ENCODE measurements at regions not wholly inside any gene's neighbourhood (a gene's known extent, or its start where the extent isn't known, plus 50 kb on each side); places are given as distances from the start of the nearest gene placed in this dataset.

GRCh38 chr20:57103146-57103800, 163.2 kb downstream of the BMP7 start (continued):
- TF ChIP-seq FOXK2 (IDR thresholded peaks at IDR 0.05) (no peak), IRF3 (IDR thresholded peaks at IDR 0.05) (no peak), NBN (IDR thresholded peaks at IDR 0.05) (no peak), PKNOX1 (IDR thresholded peaks at IDR 0.05) (no peak)

- H3K9me3 ChIP-seq (replicated peaks; ENCODE audit: control insufficient read depth, insufficient read depth, low read length) = no peaks in the 10 kb centered on the region; the same call in 2 of the 3 replicates
- H3K4me1 ChIP-seq (ENCODE audit: control insufficient read depth, insufficient read depth, low read length) = no peaks in the 10 kb centered on the region
- WGBS (ENCODE audit: insufficient coverage, insufficient replicate concordance, low lambda C conversion rate, missing lambda C conversion rate) = 37% methylated on average over 11 of the region's 11 CpGs
- SMC1A ChIA-PET (ENCODE audit: uncharacterized antibody, unreplicated experiment) = interaction anchor here (1.1 kb wide), 1 partner anchor 242 kb away, joined by 3 read pairs; no protein-coding TSS in a partner anchor
- intact Hi-C loops (cut with micrococcal nuclease; ENCODE audit: unreplicated experiment) (no loop called here), in situ Hi-C loops (cut with MboI) (no loop called here)
- DNase-seq (ENCODE audit: low read depth, low spot score) (no peak), FAIRE-seq (no peak), ATAC-seq (no peak)
- RAD21 ChIA-PET (ENCODE audit: unreplicated experiment) = no interaction called here
- CTCF ChIA-PET = no interaction called here
- H3K4me2 ChIP-seq (ENCODE audit: control insufficient read depth, insufficient read depth) = no peak overlapping the region
- H3K27ac ChIP-seq (ENCODE audit: control insufficient read depth, insufficient read depth) = no peak overlapping the region
- no peaks in the 10 kb centered on the region for H3K36me3 ChIP-seq (ENCODE audit: control insufficient read depth in 2 of 2, insufficient read depth in 2 of 2, low read length in 1 of 2)
- H3K27me3 ChIP-seq (replicated peaks in 1 of 2; ENCODE audit: control insufficient read depth in 2 of 2, insufficient read depth in 2 of 2, low read length in 1 of 2) = no peaks in the 10 kb centered on the region
- H3K9ac ChIP-seq (ENCODE audit: control insufficient read depth, insufficient read depth, low read length) = no peak overlapping the region
- H2AFZ ChIP-seq (ENCODE audit: control insufficient read depth, low read depth, low read length) = no peak overlapping the region
- POLR2A ChIA-PET = interaction anchor here (0.7 kb wide), 1 partner anchor 94 kb away, joined by 3 read pairs; no protein-coding TSS in a partner anchor
- H3K4me3 ChIP-seq = no peak overlapping the region
- no TSS peak for BruUV-seq (replicated peaks)
- H4K20me1 ChIP-seq (ENCODE audit: control insufficient read depth, insufficient read depth) = no peaks in the 10 kb centered on the region
- H3K79me2 ChIP-seq (ENCODE audit: control insufficient read depth, insufficient read depth, low read length) = no peaks in the 10 kb centered on the region
- TF ChIP-seq NFXL1 (IDR thresholded peaks at IDR 0.05; ENCODE audit: borderline replicate concordance) = peak; percentile 54; the same call in 1 of the 2 replicates
- TF ChIP-seq ATF2 (IDR thresholded peaks at IDR 0.05; ENCODE audit: low read length) = no peak
- TF ChIP-seq POLR2AphosphoS5 (IDR thresholded peaks at IDR 0.05; ENCODE audit: low read length) = no peak
- TF ChIP-seq TCF7 (IDR thresholded peaks at IDR 0.05; ENCODE audit: borderline replicate concordance) = no peak
- TF ChIP-seq EP300 (IDR thresholded peaks at IDR 0.05; ENCODE audit: borderline replicate concordance in 1 of 2, control insufficient read depth in 1 of 2, low read depth in 2 of 2, low read length in 2 of 2) = no peak
- TF ChIP-seq ZBTB4 (CRISPR knock-in tag; IDR thresholded peaks at IDR 0.05) = no peak
- TF ChIP-seq ZNF24 (IDR thresholded peaks at IDR 0.05) = no peak
- TF ChIP-seq SUZ12 (IDR thresholded peaks at IDR 0.05; ENCODE audit: unreplicated experiment) = no peak
- no peak for TF ChIP-seq HDGF (IDR thresholded peaks at IDR 0.05)
- TF ChIP-seq RB1 (IDR thresholded peaks at IDR 0.05; ENCODE audit: borderline replicate concordance) = no peak
- no peak for TF ChIP-seq PAX5 (IDR thresholded peaks at IDR 0.05; ENCODE audit: borderline replicate concordance, low read depth, low read length)
- TF ChIP-seq RCOR1 (conservative IDR thresholded peaks at IDR 0.05; ENCODE audit: low read depth, low read length) = no peak
- no peak for TF ChIP-seq SMARCA5 (IDR thresholded peaks at IDR 0.05)
- no peak for TF ChIP-seq ZNF207 (IDR thresholded peaks at IDR 0.05; ENCODE audit: borderline replicate concordance)
Measured at GRCh38 chr20:57104113-57104512, 162.3 kb downstream of the BMP7 start.
